ENCODE measurements at regions not wholly inside any gene's neighbourhood (a gene's known extent, or its start where the extent isn't known, plus 50 kb on each side); places are given as distances from the start of the nearest gene placed in this dataset.

DNA sequence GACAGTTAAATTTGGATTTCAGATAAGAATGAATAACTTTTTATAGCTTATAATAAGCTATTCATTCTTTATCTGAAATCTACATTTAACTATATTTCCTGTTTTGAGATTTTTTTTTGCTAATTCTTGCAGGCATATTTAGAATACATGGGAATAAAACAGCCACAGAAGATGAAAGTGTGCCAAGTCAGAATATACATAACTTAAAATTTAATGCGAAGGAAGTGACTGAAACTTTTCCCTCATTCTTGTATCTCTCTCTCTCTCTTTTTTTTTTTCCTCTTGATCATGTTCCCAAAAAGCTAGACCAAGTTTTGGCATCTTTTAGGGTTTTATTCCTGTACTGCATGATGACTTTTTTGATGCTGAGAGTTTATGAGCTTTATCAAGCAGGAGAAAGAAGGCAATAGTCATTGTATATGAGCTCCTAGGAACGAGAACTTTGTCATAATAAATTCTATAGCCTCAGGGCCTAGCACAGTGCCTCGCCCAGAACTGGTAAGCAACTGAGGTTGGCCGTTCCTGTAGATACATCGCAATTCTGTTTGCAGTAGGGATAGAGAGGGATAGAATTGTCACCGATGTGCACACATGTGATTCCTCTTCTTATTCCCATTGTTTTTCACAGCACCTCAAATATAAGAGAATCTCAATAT, 205.2 kb downstream of the MYLK4 start:
- no peaks in the 10 kb centered on the region for H4K20me1 ChIP-seq (ENCODE audit: insufficient read depth, low read length)
- H3K9ac ChIP-seq (ENCODE audit: low read length): no peak overlapping the region
- no peaks in the 10 kb centered on the region for H3F3A ChIP-seq (ENCODE audit: insufficient read depth, low read length)
- no peaks in the 10 kb centered on the region for H3K9me3 ChIP-seq (ENCODE audit: low read length)
- TF ChIP-seq EZH2 (IDR thresholded peaks at IDR 0.05; ENCODE audit: borderline replicate concordance, low read length): no peak
- TF ChIP-seq, protein P1, sequence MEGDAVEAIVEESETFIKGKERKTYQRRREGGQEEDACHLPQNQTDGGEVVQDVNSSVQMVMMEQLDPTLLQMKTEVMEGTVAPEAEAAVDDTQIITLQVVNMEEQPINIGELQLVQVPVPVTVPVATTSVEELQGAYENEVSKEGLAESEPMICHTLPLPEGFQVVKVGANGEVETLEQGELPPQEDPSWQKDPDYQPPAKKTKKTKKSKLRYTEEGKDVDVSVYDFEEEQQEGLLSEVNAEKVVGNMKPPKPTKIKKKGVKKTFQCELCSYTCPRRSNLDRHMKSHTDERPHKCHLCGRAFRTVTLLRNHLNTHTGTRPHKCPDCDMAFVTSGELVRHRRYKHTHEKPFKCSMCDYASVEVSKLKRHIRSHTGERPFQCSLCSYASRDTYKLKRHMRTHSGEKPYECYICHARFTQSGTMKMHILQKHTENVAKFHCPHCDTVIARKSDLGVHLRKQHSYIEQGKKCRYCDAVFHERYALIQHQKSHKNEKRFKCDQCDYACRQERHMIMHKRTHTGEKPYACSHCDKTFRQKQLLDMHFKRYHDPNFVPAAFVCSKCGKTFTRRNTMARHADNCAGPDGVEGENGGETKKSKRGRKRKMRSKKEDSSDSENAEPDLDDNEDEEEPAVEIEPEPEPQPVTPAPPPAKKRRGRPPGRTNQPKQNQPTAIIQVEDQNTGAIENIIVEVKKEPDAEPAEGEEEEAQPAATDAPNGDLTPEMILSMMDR (IDR thresholded peaks at IDR 0.05; ENCODE audit: low read length): no peak
- no peak overlapping the region for H3K4me2 ChIP-seq (ENCODE audit: low read length)
- H3K4me3 ChIP-seq (ENCODE audit: low read depth, low read length, poor library complexity, severe bottlenecking): no peak overlapping the region
- H3K4me1 ChIP-seq (ENCODE audit: insufficient read depth, low read length, severe bottlenecking): no peaks in the 10 kb centered on the region
- H3K9me2 ChIP-seq (ENCODE audit: low read depth, low read length): no peaks in the 10 kb centered on the region
- H3K27ac ChIP-seq (ENCODE audit: low read depth, low read length, poor library complexity, severe bottlenecking): no peak overlapping the region
- H3K27me3 ChIP-seq (ENCODE audit: insufficient read depth, low read length): no peaks in the 10 kb centered on the region
- H3K79me2 ChIP-seq (ENCODE audit: insufficient read depth, low read length): no peaks in the 10 kb centered on the region
- H2AFZ ChIP-seq (ENCODE audit: low read length): no peak overlapping the region
- H3K36me3 ChIP-seq (ENCODE audit: insufficient read depth, low read length): no peaks in the 10 kb centered on the region; the same call in 1 of the 2 replicates

DNA sequence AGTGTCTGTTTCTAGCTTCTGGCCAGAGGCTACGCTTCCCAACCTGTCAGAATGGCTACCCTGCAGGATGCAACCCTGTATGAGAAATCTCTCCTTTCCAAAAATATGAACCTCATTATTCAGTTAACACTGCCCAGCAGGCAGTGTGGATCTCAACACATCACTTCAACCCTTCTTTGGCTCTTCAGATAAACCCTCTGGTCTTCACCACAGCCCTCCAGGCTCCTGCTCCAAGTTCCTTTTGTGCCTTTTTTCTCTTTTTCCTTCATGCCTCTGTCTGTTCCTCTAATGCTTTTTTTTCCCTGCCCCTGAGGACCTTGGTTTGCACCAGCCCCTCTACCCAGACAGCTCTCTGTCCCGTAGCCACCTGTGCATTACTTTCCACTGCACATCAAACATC, 207.4 kb downstream of the MYLK4 start:
- no peak for TF ChIP-seq EZH2 (IDR thresholded peaks at IDR 0.05; ENCODE audit: borderline replicate concordance, low read length)
- TF ChIP-seq, protein P1 (IDR thresholded peaks at IDR 0.05; ENCODE audit: low read length): no peak
- no peak overlapping the region for H3K27ac ChIP-seq (ENCODE audit: low read depth, low read length, poor library complexity, severe bottlenecking)
- H4K20me1 ChIP-seq (ENCODE audit: insufficient read depth, low read length): no peaks in the 10 kb centered on the region
- H3K9me3 ChIP-seq (ENCODE audit: low read length): no peaks in the 10 kb centered on the region
- H3K36me3 ChIP-seq (ENCODE audit: insufficient read depth, low read length): no peaks in the 10 kb centered on the region; the same call in 1 of the 2 replicates
- H3K4me1 ChIP-seq (ENCODE audit: insufficient read depth, low read length, severe bottlenecking): no peaks in the 10 kb centered on the region
- no peaks in the 10 kb centered on the region for H3K27me3 ChIP-seq (ENCODE audit: insufficient read depth, low read length)
- no peak overlapping the region for H3K4me2 ChIP-seq (ENCODE audit: low read length)
- no peaks in the 10 kb centered on the region for H3K9me2 ChIP-seq (ENCODE audit: low read depth, low read length)
- no peak overlapping the region for H2AFZ ChIP-seq (ENCODE audit: low read length)
- no peak overlapping the region for H3K4me3 ChIP-seq (ENCODE audit: low read depth, low read length, poor library complexity, severe bottlenecking)
- H3K9ac ChIP-seq (ENCODE audit: low read length): no peak overlapping the region
- H3F3A ChIP-seq (ENCODE audit: insufficient read depth, low read length): no peaks in the 10 kb centered on the region
- no peaks in the 10 kb centered on the region for H3K79me2 ChIP-seq (ENCODE audit: insufficient read depth, low read length)

DNA sequence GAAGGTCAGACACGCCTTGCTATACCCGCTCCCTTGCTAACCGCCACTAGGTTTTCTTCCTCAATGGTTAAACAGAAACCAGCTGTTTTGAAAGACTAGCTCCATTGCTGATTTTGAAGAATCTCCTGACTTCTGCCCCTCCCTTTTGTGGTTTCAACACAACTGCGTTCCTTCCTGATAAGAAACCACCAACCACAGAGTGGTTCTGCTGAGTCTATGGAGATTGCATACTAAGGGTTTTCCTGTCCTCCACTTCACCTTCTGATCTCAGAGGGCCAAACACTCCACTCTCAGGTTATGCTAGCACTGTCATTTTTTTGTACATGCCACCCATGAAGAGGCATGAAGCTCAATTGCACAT, 207.9 kb downstream of the MYLK4 start:
- H3K79me2 ChIP-seq (ENCODE audit: insufficient read depth, low read length): no peaks in the 10 kb centered on the region
- H3K4me3 ChIP-seq (ENCODE audit: low read depth, low read length, poor library complexity, severe bottlenecking): no peak overlapping the region
- H3F3A ChIP-seq (ENCODE audit: insufficient read depth, low read length): no peaks in the 10 kb centered on the region
- no peak overlapping the region for H3K9ac ChIP-seq (ENCODE audit: low read length)
- H3K4me2 ChIP-seq (ENCODE audit: low read length): no peak overlapping the region
- no peak for TF ChIP-seq EZH2 (IDR thresholded peaks at IDR 0.05; ENCODE audit: borderline replicate concordance, low read length)
- H3K27ac ChIP-seq (ENCODE audit: low read depth, low read length, poor library complexity, severe bottlenecking): no peak overlapping the region
- no peak overlapping the region for H2AFZ ChIP-seq (ENCODE audit: low read length)
- H3K9me3 ChIP-seq (ENCODE audit: low read length): no peaks in the 10 kb centered on the region
- no peaks in the 10 kb centered on the region for H3K9me2 ChIP-seq (ENCODE audit: low read depth, low read length)
- H3K4me1 ChIP-seq (ENCODE audit: insufficient read depth, low read length, severe bottlenecking): no peaks in the 10 kb centered on the region
- no peaks in the 10 kb centered on the region for H3K27me3 ChIP-seq (ENCODE audit: insufficient read depth, low read length)
- no peaks in the 10 kb centered on the region for H4K20me1 ChIP-seq (ENCODE audit: insufficient read depth, low read length)
- H3K36me3 ChIP-seq (ENCODE audit: insufficient read depth, low read length): no peaks in the 10 kb centered on the region

Measured in OCI-LY1 (cell line).